K562 (cell line): ENCODE measurements at regions not wholly inside any gene's neighbourhood (a gene's known extent, or its start where the extent isn't known, plus 50 kb on each side); places are given as distances from the start of the nearest gene placed in this dataset.

Source experiments
- ARID1B ChIP-seq: fragments of 450-650 bp; IDR thresholded peaks from 2 replicates; pipeline ENCODE4 v1.6.1; 2016; ENCODE audit warnings: antibody characterized with exemption, mild to moderate bottlenecking, inconsistent platforms
- ATF7 ChIP-seq: fragments of 450-650 bp; IDR thresholded peaks from 2 replicates; pipeline ENCODE4 v1.7.1; 2014; ENCODE audit warnings: mild to moderate bottlenecking, moderate library complexity
- BDP1 ChIP-seq: IDR thresholded peaks from 3 replicates; pipeline ENCODE4 v1.6.1; 2011; ENCODE audit not compliant: insufficient read length, insufficient read depth
- CEBPG ChIP-seq, 3 experiments: fragments of 200-800 bp in 1 of 3; sonication (Bioruptor generic) in 1 of 3; sonication (generic) in 1 of 3; formaldehyde crosslinking in 1 of 3; IDR thresholded peaks in 2 of 3; conservative IDR thresholded peaks in 1 of 3; 2 replicates each; pipeline versions ENCODE4 v1.6.1 to v1.8.0; 2016 to 2022; ENCODE audit warnings: missing compliant biosample characterization in 2 of 3, missing genetic modification characterization in 2 of 3, mild to moderate bottlenecking in 1 of 3, missing genetic modification reagents in 1 of 3
- CREM ChIP-seq: IDR thresholded peaks from 2 replicates; pipeline ENCODE4 v1.6.1; 2014; ENCODE audit warnings: antibody characterized with exemption, low read depth
- DPF2 ChIP-seq: fragments of 450-650 bp; IDR thresholded peaks from 2 replicates; pipeline ENCODE4 v1.6.1; 2016
- FOS ChIP-seq: IDR thresholded peaks from 3 replicates; pipeline ENCODE4 v1.6.1; 2011; ENCODE audit not compliant: insufficient read length; ENCODE audit errors: extremely low read depth
- FOSL1 ChIP-seq: fragments of 200-800 bp; sonication (Bioruptor generic); conservative IDR thresholded peaks from 2 replicates; pipeline ENCODE4 v1.6.1; 2016; ENCODE audit warnings: missing genetic modification characterization, missing compliant biosample characterization
- KDM1A ChIP-seq, 2 experiments: fragments of 450-650 bp; IDR thresholded peaks; 2 replicates each; pipeline ENCODE4 v1.6.1; 2016; ENCODE audit warnings: mild to moderate bottlenecking in 2 of 2
- PKNOX1 ChIP-seq: fragments of 450-650 bp; IDR thresholded peaks from 2 replicates; pipeline ENCODE4 v1.6.1; 2016
- PURB ChIP-seq: sonication (generic); formaldehyde crosslinking; IDR thresholded peaks from 2 replicates; pipeline ENCODE4 v1.9.0; 2021; ENCODE audit warnings: low read depth, mild to moderate bottlenecking, missing genetic modification reagents
- SMARCA4 ChIP-seq: fragments of 450-650 bp; IDR thresholded peaks from 2 replicates; pipeline ENCODE4 v1.6.1; 2016
- SOX6 ChIP-seq: fragments of 450-650 bp; IDR thresholded peaks from 2 replicates; pipeline ENCODE4 v1.6.1; 2014; ENCODE audit warnings: mild to moderate bottlenecking
- TRIM24 ChIP-seq, 2 experiments: fragments of 450-650 bp; IDR thresholded peaks; 2 replicates each; pipeline ENCODE4 v1.6.1; 2016
- ZNF407 ChIP-seq: fragments of 450-650 bp; IDR thresholded peaks from 2 replicates; pipeline ENCODE4 v1.6.1; 2016; ENCODE audit warnings: low read depth

GRCh38 chr2:88265352-88266303, 95.5 kb downstream of the THNSL2 start (continued):
- TF ChIP-seq PKNOX1 (0 out of 2 replicates have a peak, but pooled peaks have one; percentile 19), SMARCA4 (peak; percentile 79), ZNF407 (no peak), CREM (peak; percentile 42; the same call in 1 of the 2 replicates), SOX6 (0 out of 2 replicates have a peak, but pooled peaks have one; percentile 23), KDM1A (IDR thresholded peaks at IDR 0.05) (peak; percentile 33 to 36; a peak in 2 of 4 replicates), ARID1B (peak; percentile 75), TRIM24 (IDR thresholded peaks at IDR 0.05) (peak in 1 of 2 experiments; percentile 51; a peak in 1 of 4 replicates), BDP1 (no peak), FOSL1 (peak; percentile 98), DPF2 (peak; percentile 61), FOS (peak; percentile 71), ATF7 (peak; percentile 48; the same call in 1 of the 2 replicates), PURB (CRISPR knock-in tag) (no peak), CEBPG (CRISPR knock-in tag; IDR thresholded peaks at IDR 0.05) (no peak), CEBPG (tag; conservative IDR thresholded peaks at IDR 0.05 in 1 of 2, IDR thresholded peaks at IDR 0.05 in 1 of 2) (0 out of 4 replicates have a peak, but pooled peaks of 1 of the 2 experiments have one; percentile 23)
